ENCODE measurements at regions not wholly inside any gene's neighbourhood (a gene's known extent, or its start where the extent isn't known, plus 50 kb on each side); places are given as distances from the start of the nearest gene placed in this dataset.

- H3K27ac ChIP-seq, result no peak overlapping the region
These were observed 93.8 kb upstream of the MAP1LC3B2 start for GRCh38 chr12:116465407-116465806.

GRCh38 chr12:116465856-116466255, 93.3 kb upstream of the MAP1LC3B2 start:
- TF ChIP-seq CTCF (IDR thresholded peaks at IDR 0.05; ENCODE audit: low read depth, low read length), result no peak
- no peak overlapping the region for H3K27ac ChIP-seq

More at GRCh38 chr12:116465407-116465806, 93.8 kb upstream of the MAP1LC3B2 start:
- Histone ChIP-seq H3K4me3 (ENCODE audit: low read depth, low read length) (no peak overlapping the region), H3K36me3 (no peaks in the 10 kb centered on the region), H3K27me3 (ENCODE audit: insufficient read depth, low read depth, severe bottlenecking) (no peaks in the 10 kb centered on the region), H3K9me3 (ENCODE audit: severe bottlenecking) (no peaks in the 10 kb centered on the region)
- no peak for TF ChIP-seq CTCF (IDR thresholded peaks at IDR 0.05; ENCODE audit: low read depth, low read length)
- DNase-seq, result no peak

GRCh38 chr12:116466536-116466935, 92.6 kb upstream of the MAP1LC3B2 start:
- no peaks in the 10 kb centered on the region for H3K36me3 ChIP-seq
- no peak overlapping the region for H3K4me3 ChIP-seq (ENCODE audit: low read depth, low read length)
- TF ChIP-seq CTCF (IDR thresholded peaks at IDR 0.05; ENCODE audit: low read depth, low read length), result no peak
- H3K27ac ChIP-seq, result no peak overlapping the region
- H3K27me3 ChIP-seq (ENCODE audit: insufficient read depth, low read depth, severe bottlenecking), result no peaks in the 10 kb centered on the region
- peak; percentile 21 for DNase-seq
- no peaks in the 10 kb centered on the region for H3K9me3 ChIP-seq (ENCODE audit: severe bottlenecking)

More at GRCh38 chr12:116465856-116466255, 93.3 kb upstream of the MAP1LC3B2 start:
- no peaks in the 10 kb centered on the region for H3K27me3 ChIP-seq (ENCODE audit: insufficient read depth, low read depth, severe bottlenecking)
- no peak overlapping the region for H3K4me3 ChIP-seq (ENCODE audit: low read depth, low read length)
- DNase-seq, result no peak
- H3K9me3 ChIP-seq (ENCODE audit: severe bottlenecking), result no peaks in the 10 kb centered on the region
- no peaks in the 10 kb centered on the region for H3K36me3 ChIP-seq

GRCh38 chr12:116469344-116469743, 89.8 kb upstream of the MAP1LC3B2 start:
- H3K4me3 ChIP-seq (ENCODE audit: low read depth, low read length), result no peak overlapping the region
- no peak for TF ChIP-seq CTCF (IDR thresholded peaks at IDR 0.05; ENCODE audit: low read depth, low read length)
- H3K27me3 ChIP-seq (ENCODE audit: insufficient read depth, low read depth, severe bottlenecking), result no peaks in the 10 kb centered on the region
- H3K27ac ChIP-seq, result no peak overlapping the region
- H3K36me3 ChIP-seq, result no peaks in the 10 kb centered on the region
- no peaks in the 10 kb centered on the region for H3K9me3 ChIP-seq (ENCODE audit: severe bottlenecking)
- DNase-seq, result no peak

GRCh38 chr12:116471544-116471943, 87.6 kb upstream of the MAP1LC3B2 start:
- Histone ChIP-seq H3K4me3 (ENCODE audit: low read depth, low read length) (no peak overlapping the region), H3K27ac (no peak overlapping the region), H3K9me3 (ENCODE audit: severe bottlenecking) (no peaks in the 10 kb centered on the region), H3K27me3 (ENCODE audit: insufficient read depth, low read depth, severe bottlenecking) (no peaks in the 10 kb centered on the region), H3K36me3 (no peaks in the 10 kb centered on the region)
- TF ChIP-seq CTCF (IDR thresholded peaks at IDR 0.05; ENCODE audit: low read depth, low read length), result no peak
- no peak for DNase-seq

GRCh38 chr12:116472193-116472592, 87.0 kb upstream of the MAP1LC3B2 start:
- no peak for TF ChIP-seq CTCF (IDR thresholded peaks at IDR 0.05; ENCODE audit: low read depth, low read length)
- no peak for DNase-seq
- Histone ChIP-seq H3K27me3 (ENCODE audit: insufficient read depth, low read depth, severe bottlenecking) (no peaks in the 10 kb centered on the region), H3K36me3 (no peaks in the 10 kb centered on the region), H3K4me3 (ENCODE audit: low read depth, low read length) (no peak overlapping the region), H3K27ac (no peak overlapping the region), H3K9me3 (ENCODE audit: severe bottlenecking) (no peaks in the 10 kb centered on the region)

Measured in WERI-Rb-1 (cell line).